ENCODE measurements at regions not wholly inside any gene's neighbourhood (a gene's known extent, or its start where the extent isn't known, plus 50 kb on each side); places are given as distances from the start of the nearest gene placed in this dataset.

GRCh38 chr11:91563176-91563575 lies 661.4 kb upstream of the FAT3 start:
- H3K4me3 ChIP-seq (ENCODE audit: low read length in 3 of 3): no peak overlapping the region
- H3K9ac ChIP-seq (ENCODE audit: low read depth in 1 of 3, low read length in 3 of 3): no peak overlapping the region
- no peaks in the 10 kb centered on the region for H3K27me3 ChIP-seq (ENCODE audit: control insufficient read depth in 3 of 3, insufficient read depth in 3 of 3, low read length in 3 of 3)
- no peaks in the 10 kb centered on the region for H3K4me1 ChIP-seq (ENCODE audit: control insufficient read depth in 3 of 3, insufficient read depth in 3 of 3, low read length in 3 of 3)
- H3K27ac ChIP-seq (ENCODE audit: low read depth, low read length): no peak overlapping the region
- peaks cover 0 to 4% (median 0%) of the 10 kb centered on the region in 3 donors for H3K9me3 ChIP-seq (ENCODE audit: control insufficient read depth in 3 of 3, low read length in 3 of 3)
- H3K36me3 ChIP-seq (ENCODE audit: control insufficient read depth in 3 of 3, insufficient read depth in 3 of 3, low read length in 3 of 3): no peaks in the 10 kb centered on the region

- Histone ChIP-seq H3K9me3 (ENCODE audit: control insufficient read depth in 3 of 3, low read length in 3 of 3) (peaks cover 0 to 4% (median 0%) of the 10 kb centered on the region in 3 donors), H3K4me1 (ENCODE audit: control insufficient read depth in 3 of 3, insufficient read depth in 3 of 3, low read length in 3 of 3) (no peaks in the 10 kb centered on the region), H3K27ac (ENCODE audit: low read depth, low read length) (no peak overlapping the region), H3K27me3 (ENCODE audit: control insufficient read depth in 3 of 3, insufficient read depth in 3 of 3, low read length in 3 of 3) (no peaks in the 10 kb centered on the region), H3K9ac (ENCODE audit: low read depth in 1 of 3, low read length in 3 of 3) (no peak overlapping the region), H3K4me3 (ENCODE audit: low read length in 3 of 3) (no peak overlapping the region), H3K36me3 (ENCODE audit: control insufficient read depth in 3 of 3, insufficient read depth in 3 of 3, low read length in 3 of 3) (no peaks in the 10 kb centered on the region)
Observed at GRCh38 chr11:91560434-91560833, 664.2 kb upstream of the FAT3 start.

- Histone ChIP-seq H3K4me3 (ENCODE audit: low read length in 3 of 3) (no peak overlapping the region), H3K9me3 (ENCODE audit: control insufficient read depth in 3 of 3, low read length in 3 of 3) (no peaks in the 10 kb centered on the region), H3K9ac (ENCODE audit: low read depth in 1 of 3, low read length in 3 of 3) (no peak overlapping the region), H3K4me1 (ENCODE audit: control insufficient read depth in 3 of 3, insufficient read depth in 3 of 3, low read length in 3 of 3) (no peaks in the 10 kb centered on the region), H3K27ac (ENCODE audit: low read depth, low read length) (no peak overlapping the region), H3K36me3 (ENCODE audit: control insufficient read depth in 3 of 3, insufficient read depth in 3 of 3, low read length in 3 of 3) (no peaks in the 10 kb centered on the region), H3K27me3 (ENCODE audit: control insufficient read depth in 3 of 3, insufficient read depth in 3 of 3, low read length in 3 of 3) (no peaks in the 10 kb centered on the region)
Observed at GRCh38 chr11:91538065-91538464, 686.6 kb upstream of the FAT3 start.

GRCh38 chr11:91536366-91536765 lies 688.3 kb upstream of the FAT3 start:
- Histone ChIP-seq H3K36me3 (ENCODE audit: control insufficient read depth in 3 of 3, insufficient read depth in 3 of 3, low read length in 3 of 3) (no peaks in the 10 kb centered on the region), H3K9me3 (ENCODE audit: control insufficient read depth in 3 of 3, low read length in 3 of 3) (no peaks in the 10 kb centered on the region), H3K4me3 (ENCODE audit: low read length in 3 of 3) (no peak overlapping the region), H3K9ac (ENCODE audit: low read depth in 1 of 3, low read length in 3 of 3) (no peak overlapping the region), H3K27ac (ENCODE audit: low read depth, low read length) (no peak overlapping the region), H3K4me1 (ENCODE audit: control insufficient read depth in 3 of 3, insufficient read depth in 3 of 3, low read length in 3 of 3) (no peaks in the 10 kb centered on the region), H3K27me3 (ENCODE audit: control insufficient read depth in 3 of 3, insufficient read depth in 3 of 3, low read length in 3 of 3) (no peaks in the 10 kb centered on the region)

- Histone ChIP-seq H3K9me3 (ENCODE audit: control insufficient read depth in 3 of 3, low read length in 3 of 3) (peaks cover 0 to 3% (median 0%) of the 10 kb centered on the region in 3 donors), H3K36me3 (ENCODE audit: control insufficient read depth in 3 of 3, insufficient read depth in 3 of 3, low read length in 3 of 3) (no peaks in the 10 kb centered on the region), H3K4me3 (ENCODE audit: low read length in 3 of 3) (no peak overlapping the region), H3K4me1 (ENCODE audit: control insufficient read depth in 3 of 3, insufficient read depth in 3 of 3, low read length in 3 of 3) (no peaks in the 10 kb centered on the region), H3K9ac (ENCODE audit: low read depth in 1 of 3, low read length in 3 of 3) (no peak overlapping the region), H3K27me3 (ENCODE audit: control insufficient read depth in 3 of 3, insufficient read depth in 3 of 3, low read length in 3 of 3) (no peaks in the 10 kb centered on the region), H3K27ac (ENCODE audit: low read depth, low read length) (no peak overlapping the region)
Observed at GRCh38 chr11:91528965-91529364, 695.7 kb upstream of the FAT3 start.

- Histone ChIP-seq H3K9ac (ENCODE audit: low read depth in 1 of 3, low read length in 3 of 3) (no peak overlapping the region), H3K4me1 (ENCODE audit: control insufficient read depth in 3 of 3, insufficient read depth in 3 of 3, low read length in 3 of 3) (no peaks in the 10 kb centered on the region), H3K4me3 (ENCODE audit: low read length in 3 of 3) (no peak overlapping the region), H3K9me3 (ENCODE audit: control insufficient read depth in 3 of 3, low read length in 3 of 3) (peaks cover 0 to 3% (median 0%) of the 10 kb centered on the region in 3 donors), H3K27ac (ENCODE audit: low read depth, low read length) (no peak overlapping the region), H3K27me3 (ENCODE audit: control insufficient read depth in 3 of 3, insufficient read depth in 3 of 3, low read length in 3 of 3) (no peaks in the 10 kb centered on the region), H3K36me3 (ENCODE audit: control insufficient read depth in 3 of 3, insufficient read depth in 3 of 3, low read length in 3 of 3) (no peaks in the 10 kb centered on the region)
Observed at GRCh38 chr11:91527380-91528030, 697.1 kb upstream of the FAT3 start.

- Histone ChIP-seq H3K4me1 (ENCODE audit: control insufficient read depth in 3 of 3, insufficient read depth in 3 of 3, low read length in 3 of 3) (no peaks in the 10 kb centered on the region), H3K27me3 (ENCODE audit: control insufficient read depth in 3 of 3, insufficient read depth in 3 of 3, low read length in 3 of 3) (no peaks in the 10 kb centered on the region), H3K4me3 (ENCODE audit: low read length in 3 of 3) (no peak overlapping the region), H3K27ac (ENCODE audit: low read depth, low read length) (no peak overlapping the region), H3K36me3 (ENCODE audit: control insufficient read depth in 3 of 3, insufficient read depth in 3 of 3, low read length in 3 of 3) (no peaks in the 10 kb centered on the region), H3K9ac (ENCODE audit: low read depth in 1 of 3, low read length in 3 of 3) (no peak overlapping the region), H3K9me3 (ENCODE audit: control insufficient read depth in 3 of 3, low read length in 3 of 3) (no peaks in the 10 kb centered on the region)
Observed at GRCh38 chr11:91513734-91514133, 710.9 kb upstream of the FAT3 start.

GRCh38 chr11:91497847-91498246 lies 726.8 kb upstream of the FAT3 start:
- H3K36me3 ChIP-seq (ENCODE audit: control insufficient read depth in 3 of 3, insufficient read depth in 3 of 3, low read length in 3 of 3): no peaks in the 10 kb centered on the region

GRCh38 chr11:91495837-91496236 lies 728.8 kb upstream of the FAT3 start:
- no peaks in the 10 kb centered on the region for H3K9me3 ChIP-seq (ENCODE audit: control insufficient read depth in 3 of 3, low read length in 3 of 3)
- no peaks in the 10 kb centered on the region for H3K4me1 ChIP-seq (ENCODE audit: control insufficient read depth in 3 of 3, insufficient read depth in 3 of 3, low read length in 3 of 3)
- no peaks in the 10 kb centered on the region for H3K36me3 ChIP-seq (ENCODE audit: control insufficient read depth in 3 of 3, insufficient read depth in 3 of 3, low read length in 3 of 3)
- H3K9ac ChIP-seq (ENCODE audit: low read depth in 1 of 3, low read length in 3 of 3): no peak overlapping the region
- H3K27ac ChIP-seq (ENCODE audit: low read depth, low read length): no peak overlapping the region
- no peak overlapping the region for H3K4me3 ChIP-seq (ENCODE audit: low read length in 3 of 3)
- no peaks in the 10 kb centered on the region for H3K27me3 ChIP-seq (ENCODE audit: control insufficient read depth in 3 of 3, insufficient read depth in 3 of 3, low read length in 3 of 3)

More at GRCh38 chr11:91497847-91498246, 726.8 kb upstream of the FAT3 start:
- Histone ChIP-seq H3K4me1 (ENCODE audit: control insufficient read depth in 3 of 3, insufficient read depth in 3 of 3, low read length in 3 of 3) (no peaks in the 10 kb centered on the region), H3K9ac (ENCODE audit: low read depth in 1 of 3, low read length in 3 of 3) (no peak overlapping the region), H3K4me3 (ENCODE audit: low read length in 3 of 3) (no peak overlapping the region), H3K27ac (ENCODE audit: low read depth, low read length) (no peak overlapping the region), H3K9me3 (ENCODE audit: control insufficient read depth in 3 of 3, low read length in 3 of 3) (no peaks in the 10 kb centered on the region), H3K27me3 (ENCODE audit: control insufficient read depth in 3 of 3, insufficient read depth in 3 of 3, low read length in 3 of 3) (no peaks in the 10 kb centered on the region)

- Histone ChIP-seq H3K4me1 (ENCODE audit: control insufficient read depth in 3 of 3, insufficient read depth in 3 of 3, low read length in 3 of 3) (no peaks in the 10 kb centered on the region), H3K27me3 (ENCODE audit: control insufficient read depth in 3 of 3, insufficient read depth in 3 of 3, low read length in 3 of 3) (no peaks in the 10 kb centered on the region), H3K36me3 (ENCODE audit: control insufficient read depth in 3 of 3, insufficient read depth in 3 of 3, low read length in 3 of 3) (no peaks in the 10 kb centered on the region), H3K4me3 (ENCODE audit: low read length in 3 of 3) (no peak overlapping the region), H3K9me3 (ENCODE audit: control insufficient read depth in 3 of 3, low read length in 3 of 3) (no peaks in the 10 kb centered on the region), H3K27ac (ENCODE audit: low read depth, low read length) (no peak overlapping the region), H3K9ac (ENCODE audit: low read depth in 1 of 3, low read length in 3 of 3) (no peak overlapping the region)
Observed at GRCh38 chr11:91489989-91490388, 734.6 kb upstream of the FAT3 start.

Data from skeletal muscle tissue (tissue), 3 donors.